Stimulated activated CD8-positive, alpha-beta memory T cell treated with anti-CD3 and anti-CD28 coated beads, Interleukin-7, amount 100 ng/mL, for 1 hour (primary cell): ENCODE measurements at regions not wholly inside any gene's neighbourhood (a gene's known extent, or its start where the extent isn't known, plus 50 kb on each side); places are given as distances from the start of the nearest gene placed in this dataset.
"Not testable (repeated sequence)": the region's sequence is repeated elsewhere in the genome, so short reads cannot be mapped to it uniquely, and the experiment has no call there.

ENCODE experiments used
- DNase-seq, 2 donors: peaks; one replicate each; pipeline ENCODE4 v3.0.0-alpha.2; 2020; ENCODE audit warnings: low read depth in 2 of 2

DNA sequence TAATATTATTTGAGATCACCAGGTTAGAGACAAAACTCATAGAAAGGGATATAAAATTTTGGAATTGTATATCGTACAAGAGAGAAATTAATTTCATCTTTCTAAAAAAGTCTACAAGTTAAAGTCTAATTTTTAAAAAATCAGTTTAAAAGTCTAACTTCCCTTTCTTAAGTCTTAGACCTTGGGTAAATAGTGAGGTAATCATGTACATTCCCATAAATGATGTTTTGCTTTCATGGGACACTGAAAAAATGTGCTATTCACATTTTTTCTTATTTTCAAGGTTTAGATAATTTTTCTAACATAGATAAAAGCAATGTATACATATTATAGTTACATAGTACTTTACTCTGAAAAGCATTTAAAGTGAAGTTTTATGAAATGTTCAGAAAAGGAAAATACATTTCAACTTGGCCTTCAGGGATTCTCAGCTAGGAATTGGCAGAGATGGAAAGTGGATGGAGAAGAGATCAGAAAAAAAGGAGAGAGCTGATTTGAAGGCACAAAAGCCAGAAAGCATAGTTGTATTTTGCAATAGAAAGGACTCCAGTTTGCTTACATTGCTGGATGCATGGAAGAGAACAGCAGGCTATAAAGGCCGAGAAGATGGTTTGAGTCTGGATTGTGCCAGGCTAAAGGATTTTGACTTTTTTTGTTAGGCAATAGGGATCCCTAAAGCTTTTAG is 194.0 kb downstream of the CASP12 start:
- DNase-seq: no peak

DNA sequence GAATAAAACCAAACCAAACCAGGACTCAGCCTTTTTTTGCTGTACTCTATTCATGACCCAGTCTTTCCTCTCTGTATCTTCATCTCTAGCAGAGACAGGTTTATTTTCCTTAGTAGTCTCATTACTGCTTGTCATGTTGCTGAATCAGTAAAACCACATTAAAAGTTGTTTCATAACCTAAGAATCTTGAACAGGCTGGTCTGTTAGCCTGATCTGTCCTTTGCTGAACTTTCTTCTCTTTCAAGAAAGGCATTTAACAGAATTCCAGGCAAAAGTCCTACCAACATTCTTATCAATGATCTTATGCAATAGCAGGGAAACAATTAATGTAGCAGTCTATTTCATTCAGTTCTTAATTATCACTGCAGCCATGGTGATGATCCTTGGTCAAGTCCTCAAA is 197.7 kb downstream of the CASP12 start:
- no peak for DNase-seq

DNA sequence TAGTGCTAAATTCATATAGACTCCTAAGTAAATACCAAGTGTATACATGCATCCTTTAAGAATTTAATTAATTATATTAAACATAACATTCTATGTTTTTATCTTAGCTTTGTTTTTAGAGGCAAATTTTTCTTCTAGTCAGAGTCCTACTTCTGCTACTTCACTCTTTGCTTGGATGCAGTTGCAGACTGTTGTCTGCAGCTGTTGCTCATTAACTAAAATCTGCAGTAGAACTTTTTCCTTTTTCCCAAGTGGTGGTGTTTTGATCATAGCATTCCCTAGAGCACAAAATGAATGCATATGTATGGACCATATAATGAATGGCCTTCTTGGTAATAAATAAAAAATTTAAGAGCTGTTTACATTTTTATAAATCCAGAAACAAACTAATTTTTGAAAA is 198.3 kb downstream of the CASP12 start:
- no peak for DNase-seq

DNA sequence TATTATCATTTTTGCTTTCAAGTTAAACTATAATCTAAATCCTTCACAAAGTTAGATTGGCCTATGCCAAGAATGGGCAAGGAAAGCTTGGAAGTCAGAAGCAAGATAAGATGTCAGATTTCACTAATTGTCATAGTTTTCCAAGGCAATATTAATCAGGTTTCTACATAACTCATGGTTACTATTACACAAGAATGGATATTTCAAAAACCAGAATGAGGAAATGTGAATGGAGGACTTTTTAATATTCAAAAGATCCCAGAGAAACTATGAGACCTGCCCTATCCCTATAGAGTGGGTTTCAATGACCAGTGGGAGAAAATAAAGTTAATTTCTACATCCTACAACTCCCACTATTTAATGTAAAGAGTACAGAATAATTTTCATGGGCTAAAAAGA is 203.2 kb downstream of the CASP12 start:
- DNase-seq: no peak

DNA sequence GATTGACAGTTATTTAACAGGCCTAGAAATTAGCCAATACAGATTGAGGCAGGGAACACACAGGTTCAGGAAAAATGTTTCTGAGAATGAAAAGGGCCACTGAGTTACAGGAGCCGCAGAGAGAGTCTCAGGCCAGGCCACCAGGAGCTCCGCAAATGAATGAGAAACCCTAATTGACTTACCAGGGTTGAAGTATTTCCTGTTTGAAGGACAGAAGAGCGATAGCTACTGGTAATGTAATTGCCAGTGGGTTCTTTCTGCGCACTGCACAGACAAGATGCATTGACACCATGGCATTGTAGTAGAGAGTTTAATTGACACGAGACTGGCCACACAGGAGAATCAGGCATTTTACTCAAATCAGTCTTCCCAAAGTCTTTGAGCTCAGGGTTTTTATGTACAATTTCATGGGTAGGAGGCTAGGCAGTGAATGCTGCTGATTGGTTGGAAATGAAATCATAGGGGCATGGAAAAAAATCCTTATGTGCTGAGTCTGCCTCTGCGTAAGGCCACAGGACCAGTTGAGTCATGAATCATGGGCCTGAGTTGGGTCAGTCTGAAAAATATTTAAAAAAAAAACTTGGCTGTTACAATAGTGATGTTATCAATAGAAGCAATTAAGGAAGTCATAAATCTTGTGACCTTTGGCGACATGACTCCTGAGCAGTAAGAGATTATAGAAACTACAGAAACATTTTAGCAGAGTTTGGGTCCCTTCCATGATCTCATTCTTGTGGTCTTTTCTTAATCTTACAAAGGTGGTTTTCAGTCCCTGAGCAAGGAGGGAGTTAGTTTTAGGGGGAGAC is 203.8 kb downstream of the CASP12 start:
- DNase-seq: no peak

DNA sequence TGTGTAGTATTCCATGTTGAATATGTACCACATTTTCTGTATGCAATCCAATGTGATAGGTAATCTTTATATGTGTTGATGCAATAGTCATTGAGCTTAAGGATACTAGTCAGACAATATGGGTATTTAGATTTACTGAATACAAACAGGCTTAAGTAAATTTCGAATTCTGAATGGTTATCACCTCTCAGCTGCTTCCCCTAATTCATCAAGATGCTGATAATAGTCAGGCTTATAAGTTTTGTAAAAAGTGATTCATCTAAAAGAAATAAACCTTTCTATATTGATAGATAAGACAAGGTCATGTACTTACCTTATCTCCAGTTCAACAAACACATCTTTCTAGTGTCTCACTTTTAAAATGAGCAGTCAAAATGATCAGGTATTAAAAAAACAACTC is 205.5 kb downstream of the CASP12 start:
- DNase-seq: no peak

DNA sequence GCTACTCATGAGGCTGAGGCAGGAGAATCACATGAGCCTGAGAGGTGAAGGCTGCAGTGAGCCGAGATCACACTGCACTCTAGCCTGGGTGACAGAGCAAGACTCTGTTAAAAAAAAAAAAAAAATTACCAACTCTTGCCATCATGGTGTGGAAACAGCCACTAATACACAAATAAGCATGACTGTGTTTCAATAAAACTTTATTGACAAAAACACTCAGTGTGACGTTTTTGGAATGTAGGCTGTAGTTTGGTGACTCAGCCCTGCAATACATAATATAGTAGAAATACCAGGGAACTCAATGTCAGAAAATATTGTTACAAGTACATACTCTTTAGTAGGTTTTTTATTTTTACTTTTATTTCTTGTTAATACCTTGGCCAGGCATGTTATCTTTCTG is 207.1 kb downstream of the CASP12 start:
- DNase-seq: no peak

DNA sequence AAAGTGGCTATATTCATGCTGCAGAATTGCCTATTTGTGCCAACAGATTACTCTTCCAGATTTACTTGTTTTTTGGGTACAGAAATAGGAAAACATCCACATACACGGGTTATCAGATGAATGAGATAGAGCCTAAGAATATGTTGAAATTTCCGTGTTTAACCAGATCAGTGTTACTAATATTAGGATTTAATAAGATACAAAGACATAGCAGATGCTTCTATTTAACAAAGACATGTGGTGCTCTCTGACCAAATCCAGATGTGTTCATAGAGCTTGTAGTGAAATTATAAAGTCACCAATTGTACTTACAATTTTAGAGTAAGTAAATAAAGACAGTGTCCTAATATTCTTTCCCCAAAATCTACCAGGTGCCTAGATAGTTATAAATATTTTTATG is 208.0 kb downstream of the CASP12 start:
- DNase-seq: no peak

DNA sequence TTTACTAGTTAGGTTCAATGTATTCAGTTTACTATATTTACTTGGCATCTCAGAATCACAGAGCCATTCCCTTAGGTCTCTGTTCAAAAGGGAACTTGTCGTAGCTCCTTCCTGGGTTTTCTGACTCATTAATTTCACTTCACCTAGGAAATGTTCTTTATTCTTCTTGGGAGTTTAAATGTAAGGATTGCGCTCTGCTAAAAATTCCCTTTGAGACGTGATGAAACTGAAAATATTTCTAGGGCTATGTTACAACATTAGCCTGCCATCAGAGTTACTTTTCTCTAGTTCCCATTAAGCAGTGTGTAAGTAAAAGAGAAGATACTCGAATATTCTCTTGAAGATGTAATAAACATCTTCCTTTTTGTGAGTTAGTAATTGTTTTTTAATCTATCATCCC is 209.5 kb downstream of the CASP12 start:
- no peak for DNase-seq

DNA sequence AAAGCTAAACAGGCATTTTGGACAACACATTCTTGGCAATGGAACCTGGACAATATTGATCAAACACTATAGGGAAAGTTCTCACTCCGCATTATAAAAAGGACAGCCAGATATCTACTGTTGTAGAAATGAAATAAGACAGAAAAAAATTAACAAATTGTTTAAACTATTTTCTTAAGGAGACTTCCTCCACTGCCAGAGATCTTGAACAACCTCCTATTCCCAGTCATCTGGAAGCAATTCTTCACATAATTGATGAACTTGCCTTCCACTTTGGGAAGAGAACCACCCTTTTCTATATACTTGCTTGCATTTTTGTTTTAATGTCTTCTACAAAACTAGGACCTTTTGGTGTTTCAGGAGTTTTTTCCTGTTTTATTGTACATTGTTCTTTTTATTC is 216.1 kb downstream of the CASP12 start:
- no peak for DNase-seq

DNA sequence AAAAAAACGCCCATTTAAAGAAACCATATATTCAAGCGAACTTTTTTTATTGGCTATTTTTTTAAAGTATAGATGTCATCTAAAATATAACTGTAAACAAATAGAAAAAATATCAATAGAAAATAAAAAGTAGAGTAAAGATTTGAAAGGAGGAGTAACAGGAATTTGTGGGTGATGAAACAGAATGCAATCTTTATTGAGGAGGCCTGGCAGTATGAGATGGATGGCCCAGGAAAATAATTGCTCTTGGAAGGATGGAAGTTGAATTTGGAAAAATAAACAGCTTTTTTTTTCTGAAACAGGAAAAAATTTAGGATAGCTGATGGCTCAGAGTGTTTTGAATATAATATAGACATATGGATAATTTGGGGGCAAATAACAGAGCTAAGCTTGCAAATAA is 219.0 kb downstream of the CASP12 start:
- DNase-seq: no peak

DNA sequence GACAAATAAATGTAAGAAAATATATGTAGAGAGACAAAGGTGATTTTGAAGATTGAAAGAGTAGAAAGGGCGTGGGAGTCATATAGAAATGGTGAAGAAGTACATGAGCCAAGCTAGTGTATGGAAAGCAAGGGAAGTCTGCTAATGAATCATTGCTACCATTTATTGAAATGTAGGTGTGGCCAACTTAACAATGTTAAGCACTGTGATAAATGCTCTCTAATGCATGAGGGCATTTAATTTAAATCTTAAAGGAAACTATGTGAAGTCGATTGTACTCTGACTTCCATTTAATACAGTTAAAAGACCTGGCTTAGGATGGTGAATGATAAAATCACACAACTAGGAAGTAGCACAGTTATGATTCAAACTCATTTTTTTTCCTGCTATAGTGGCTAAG is 219.9 kb downstream of the CASP12 start:
- DNase-seq: no peak

DNA sequence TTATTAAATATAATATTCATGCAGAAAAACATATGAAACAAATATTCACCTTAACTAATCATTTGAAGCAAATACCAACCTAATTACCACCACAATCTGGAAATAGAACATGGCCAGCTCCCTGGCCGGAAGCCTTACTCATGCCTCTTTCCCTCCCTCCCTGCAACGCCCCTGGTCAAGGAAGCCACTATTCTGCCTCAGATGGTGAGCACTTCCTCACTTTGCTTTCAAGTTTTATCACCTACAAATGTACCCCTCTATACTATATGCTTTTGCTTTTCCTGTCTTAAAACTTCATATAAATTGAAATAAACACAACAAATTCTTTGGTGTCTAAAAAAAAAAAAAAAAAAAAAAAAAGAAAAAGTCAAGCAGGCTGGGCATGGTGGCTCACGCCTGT is 221.2 kb downstream of the CASP12 start:
- not testable (repeated sequence) for DNase-seq

DNA sequence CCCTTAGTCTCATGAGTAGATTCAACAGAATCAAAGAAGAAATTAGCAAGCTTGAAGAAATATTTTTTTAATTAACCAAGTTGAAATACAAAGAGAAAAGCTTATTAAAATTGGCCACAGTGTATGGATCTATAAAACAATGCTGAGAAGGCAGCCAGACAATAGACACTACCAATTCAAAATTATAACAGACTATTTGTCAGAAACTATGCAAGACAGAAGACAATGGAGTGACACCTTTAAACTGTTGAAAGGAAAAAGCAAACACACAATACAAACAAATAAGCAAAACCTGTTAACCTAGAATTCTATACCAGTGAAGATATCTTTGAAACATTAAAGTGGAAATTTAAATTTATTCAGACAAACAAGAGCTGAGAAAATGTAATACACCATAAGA is 225.4 kb downstream of the CASP12 start:
- no peak for DNase-seq

DNA sequence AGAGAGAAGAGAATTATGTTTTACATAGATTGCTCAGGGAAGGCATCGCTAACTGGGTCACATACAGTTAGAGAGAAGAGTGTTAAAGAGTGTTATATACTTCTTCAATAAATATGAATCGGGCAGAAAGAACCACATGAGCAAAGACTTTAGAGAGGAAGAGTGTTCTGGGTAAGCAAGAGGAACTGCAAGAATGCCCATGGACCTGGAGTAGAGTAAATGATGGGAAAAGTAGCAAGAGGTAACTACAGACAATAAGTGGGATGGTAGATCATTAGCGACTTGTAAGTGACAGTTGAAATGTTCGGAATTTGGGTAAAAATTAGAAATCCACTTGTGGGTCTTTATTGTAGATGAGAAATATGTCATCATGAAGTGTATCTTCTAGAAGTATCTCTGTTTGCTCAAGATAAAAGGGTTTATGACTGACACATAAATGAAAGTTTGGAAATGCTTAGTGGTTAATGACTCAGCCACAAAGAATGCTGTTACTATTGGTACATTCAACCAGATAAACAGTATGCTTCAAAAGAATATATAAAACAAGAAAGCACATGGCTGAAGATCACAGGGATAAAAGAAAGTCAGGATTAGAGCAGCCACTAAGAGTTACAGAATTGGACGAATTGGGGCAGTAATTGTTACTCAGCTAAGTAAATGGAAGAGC is 229.3 kb downstream of the CASP12 start:
- no peak for DNase-seq

DNA sequence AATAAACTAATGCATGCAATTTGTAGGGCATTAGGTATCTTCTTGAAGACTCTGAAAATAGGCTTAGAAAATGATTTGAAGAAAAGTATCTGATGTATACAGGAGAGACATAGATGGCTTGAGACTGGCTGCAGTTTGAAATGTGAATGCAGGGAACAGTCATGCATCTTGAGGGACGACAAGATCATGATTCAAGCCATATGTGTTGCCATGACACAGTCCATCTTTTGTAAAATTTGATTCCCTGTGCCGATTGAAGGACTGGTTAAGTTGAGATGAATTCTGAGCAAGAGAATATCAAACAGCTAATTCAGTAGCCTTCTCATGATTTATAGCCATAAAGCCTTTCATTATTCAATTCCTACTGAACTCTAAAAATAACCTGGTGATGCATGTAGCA is 231.6 kb downstream of the CASP12 start:
- DNase-seq: no peak

DNA sequence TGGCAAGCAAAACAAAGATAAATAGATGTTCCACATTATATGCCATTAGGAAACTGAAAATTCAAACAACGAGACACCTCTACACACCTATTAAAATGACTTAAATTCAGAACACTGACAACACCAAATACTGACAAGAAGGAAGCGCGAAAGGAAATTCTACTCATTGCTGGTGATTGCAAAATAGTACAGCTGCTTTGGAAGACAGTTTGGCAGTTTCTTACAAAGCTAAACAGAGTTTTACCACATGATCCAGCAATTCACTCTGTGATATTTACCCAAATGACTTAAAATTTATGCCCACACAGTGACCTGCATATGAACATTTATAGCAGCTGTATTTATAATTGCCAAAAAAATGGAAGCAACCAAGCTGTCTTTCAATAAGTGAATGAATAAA is 232.6 kb downstream of the CASP12 start:
- no peak for DNase-seq

DNA sequence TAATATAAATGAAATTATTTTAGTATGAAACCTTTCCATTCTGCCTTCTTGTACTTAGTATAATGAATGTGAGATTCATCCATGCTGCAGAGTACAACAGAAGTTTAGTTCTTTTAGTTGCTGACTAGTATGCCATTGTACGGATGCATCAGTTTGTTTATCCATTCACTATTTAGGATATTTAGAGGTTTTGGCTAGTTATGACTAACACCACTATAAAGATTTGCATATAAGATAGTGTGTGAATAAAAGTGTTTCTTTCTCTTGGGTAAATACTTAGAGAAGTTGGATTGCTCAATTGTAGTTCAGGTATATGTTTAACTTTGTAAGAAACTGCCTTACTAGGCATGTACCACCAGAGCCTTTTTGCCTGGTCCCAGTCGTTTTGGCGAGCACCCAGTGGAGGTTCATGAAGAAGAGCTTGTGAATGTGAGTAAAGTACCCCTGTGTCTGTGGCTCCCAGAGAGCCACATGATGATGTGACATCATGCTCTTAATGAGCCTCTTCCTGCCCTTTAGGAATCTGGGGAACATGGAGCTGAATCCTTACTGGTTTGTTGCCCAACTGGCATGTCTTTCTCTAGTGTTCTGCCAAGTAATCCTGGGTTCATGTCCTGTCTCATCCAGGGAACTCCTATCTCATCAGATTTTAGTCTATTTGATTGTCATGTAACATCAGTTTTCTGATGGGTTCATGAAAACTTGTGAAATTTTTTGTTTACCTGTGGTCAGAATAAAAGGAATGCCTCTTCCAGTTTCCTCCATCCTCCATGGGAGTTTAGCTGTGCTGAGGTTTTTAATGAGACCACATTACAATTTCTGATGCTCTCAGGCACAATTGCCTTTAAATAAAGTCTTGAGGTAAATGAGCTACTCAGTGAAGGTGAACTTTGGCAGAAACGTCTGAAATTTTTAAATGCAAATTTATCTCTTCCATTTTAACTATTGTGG is 234.8 kb downstream of the CASP12 start:
- no peak for DNase-seq

DNA sequence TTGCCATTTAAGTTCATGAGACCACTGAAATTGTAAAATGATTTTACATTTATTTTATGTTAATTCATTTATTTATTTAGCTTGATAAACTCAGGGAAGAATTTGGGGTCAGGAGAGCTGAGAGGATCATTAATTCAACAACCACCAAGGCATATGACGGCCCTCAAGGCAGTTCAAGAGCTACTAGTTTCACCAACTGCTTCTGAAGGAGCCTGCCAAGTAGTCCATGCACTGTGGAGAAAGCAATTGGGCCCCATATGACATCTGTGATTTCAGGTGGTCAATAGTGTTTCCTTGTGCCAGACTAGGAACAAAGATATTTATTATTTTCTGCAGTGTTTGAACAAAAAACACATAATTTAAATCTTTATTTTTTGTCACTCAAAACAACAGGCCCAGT is 236.4 kb downstream of the CASP12 start:
- no peak for DNase-seq

DNA sequence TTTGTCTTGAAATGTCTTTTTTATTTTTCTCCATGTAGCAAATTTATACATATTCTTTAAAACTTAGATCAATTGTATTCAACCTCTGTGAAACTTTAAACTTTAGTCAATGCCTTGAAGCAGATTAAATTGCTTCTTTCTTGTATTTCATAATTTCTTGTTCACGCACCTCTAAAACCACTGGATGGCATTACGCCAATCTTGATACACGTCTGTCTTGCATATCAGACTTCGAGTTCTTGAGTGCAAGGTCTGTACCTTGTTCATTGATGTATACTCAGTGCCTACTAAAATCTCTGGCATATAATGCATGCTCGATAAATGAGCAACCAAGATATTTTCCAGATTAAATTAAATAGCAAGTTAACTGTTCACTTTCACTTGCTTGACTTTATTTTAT is 236.8 kb downstream of the CASP12 start:
- no peak for DNase-seq

DNA sequence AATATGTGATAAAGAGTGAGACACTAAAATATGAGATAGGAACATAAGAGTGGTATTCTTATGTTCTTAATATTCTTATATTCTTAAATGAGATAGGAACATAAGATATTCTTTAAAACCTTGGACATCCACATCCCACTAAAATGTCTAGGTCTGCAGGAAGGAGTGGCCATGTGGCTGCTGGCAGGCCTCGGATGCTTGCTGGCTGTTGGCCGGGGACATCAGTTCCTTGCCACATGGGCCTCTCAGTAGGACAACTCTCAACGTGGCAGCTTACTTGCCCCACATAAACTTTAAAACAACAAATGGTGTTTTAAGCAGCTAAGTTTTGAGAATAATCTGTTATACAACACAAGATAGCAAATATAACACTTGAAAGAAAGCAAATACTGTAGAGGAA is 240.1 kb downstream of the CASP12 start:
- no peak for DNase-seq

DNA sequence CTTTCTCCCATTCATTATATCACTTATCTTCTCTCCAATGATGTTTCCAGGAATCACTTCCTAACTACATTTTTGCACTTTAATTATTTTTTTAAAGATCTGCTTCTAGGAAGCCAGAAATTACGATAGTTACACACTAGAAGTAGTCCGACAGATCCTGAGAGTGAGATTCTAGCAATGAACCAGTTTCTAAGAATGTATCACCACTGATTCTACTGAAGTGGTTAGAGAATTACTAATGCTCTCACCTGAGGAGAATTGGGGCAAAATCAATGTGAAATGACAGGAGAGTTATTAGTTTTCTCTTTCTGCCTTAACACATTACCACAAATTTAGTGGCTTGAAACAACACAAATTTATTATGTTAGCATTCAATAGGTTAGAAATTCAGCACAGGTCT is 241.2 kb downstream of the CASP12 start:
- no peak for DNase-seq
